ENCODE measurements at regions not wholly inside any gene's neighbourhood (a gene's known extent, or its start where the extent isn't known, plus 50 kb on each side); places are given as distances from the start of the nearest gene placed in this dataset.

- ChIA-PET POLR2A (no interaction called here), RAD21 (ENCODE audit: low non-redundant PET in 1 of 2, low total read pairs in 2 of 2, uncharacterized antibody in 2 of 2, unreplicated experiment in 2 of 2) (no interaction called here), CTCF (no interaction called here)
- Histone ChIP-seq H3K9ac (ENCODE audit: low read length) (no peak overlapping the region), H4K20me1 (ENCODE audit: insufficient read depth) (no peaks in the 10 kb centered on the region), H2AFZ (ENCODE audit: low read depth, low read length, poor library complexity, severe bottlenecking) (no peak overlapping the region), H3K27ac (ENCODE audit: low read depth, low read length) (no peak overlapping the region), H3K4me2 (ENCODE audit: low read length) (no peak overlapping the region), H3K36me3 (ENCODE audit: control insufficient read depth in 1 of 2, insufficient read depth in 2 of 2, low read length in 2 of 2) (no peaks in the 10 kb centered on the region), H3K4me1 (ENCODE audit: control insufficient read depth in 1 of 2, insufficient read depth in 2 of 2, low read length in 2 of 2) (peaks cover 0 to 14% of the 10 kb centered on the region in 2 experiments; a peak in 3 of 4 replicates), H3K9me3 (ENCODE audit: control insufficient read depth in 1 of 2, insufficient read depth in 1 of 2, low read depth in 1 of 2, low read length in 2 of 2) (no peaks in the 10 kb centered on the region), H3K4me3 (replicated peaks in 1 of 2; ENCODE audit: low read depth in 1 of 2, low read length in 2 of 2) (no peak overlapping the region), H3K27me3 (ENCODE audit: insufficient read depth, low read length) (no peaks in the 10 kb centered on the region), H3K9me2 (ENCODE audit: insufficient read depth) (no peaks in the 10 kb centered on the region), H3K79me2 (ENCODE audit: insufficient read depth, low read length) (no peaks in the 10 kb centered on the region)
- no peak for TF ChIP-seq CTCF (IDR thresholded peaks at IDR 0.05 in 2 of 3, conservative IDR thresholded peaks at IDR 0.05 in 1 of 3; ENCODE audit: borderline replicate concordance in 1 of 3, insufficient read depth in 1 of 3, low read depth in 2 of 3, low read length in 2 of 3)
- TF ChIP-seq EZH2phosphoT487 (IDR thresholded peaks at IDR 0.05; ENCODE audit: borderline replicate concordance), result no peak
- TF ChIP-seq EGR1 (IDR thresholded peaks at IDR 0.05; ENCODE audit: low read depth), result no peak
- no peak for TF ChIP-seq REST (IDR thresholded peaks at IDR 0.05; ENCODE audit: low read depth)
- intact Hi-C loops (cut with micrococcal nuclease), result no loop called here
- ATAC-seq (no peak), DNase-seq (ENCODE audit: low read depth, low spot score) (no peak)
- no TSS peak for BruUV-seq (replicated peaks)
These were observed 185.2 kb downstream of the ZFP36L2 start for GRCh38 chr2:43041173-43041591.
